PC-9 (cell line): ENCODE measurements at regions not wholly inside any gene's neighbourhood (a gene's known extent, or its start where the extent isn't known, plus 50 kb on each side); places are given as distances from the start of the nearest gene placed in this dataset.

Experiments
- BruUV-seq: library from RNA; stranded (reverse); fragments of 400-500 nt; replicated peaks from 2 replicates; lab custom pipeline; 2021; lab: Mats Ljungman, UMichigan
- CTCF ChIA-PET: fragments of 300-600 bp; sonication (Branson Sonifier 250); formaldehyde crosslinking; loops from one replicate; lab custom pipeline; 2022; ENCODE audit warnings: antibody characterized with exemption; lab: Charles Lee
- POLR2A ChIA-PET: fragments of 300-600 bp; sonication (Branson Sonifier 250); formaldehyde crosslinking; loops from one replicate; lab custom pipeline; 2022; ENCODE audit warnings: antibody characterized with exemption; ENCODE audit not compliant: unreplicated experiment; lab: Charles Lee
- DNase-seq, 2 experiments: peaks; one replicate each; pipeline versions ENCODE4 v3.0.0 to v3.0.0-alpha.2; 2015 to 2022; ENCODE audit warnings: mixed read lengths in 1 of 2
- H2AFZ ChIP-seq: fragments of 200-600 bp; sonication (generic); 2 replicates; pipeline ENCODE4 v1.8.1; 2017; ENCODE audit warnings: antibody characterized with exemption
- H3F3A ChIP-seq: fragments of 200-600 bp; sonication (generic); 2 replicates; pipeline ENCODE4 v1.8.1; 2017; ENCODE audit warnings: antibody characterized with exemption, mild to moderate bottlenecking, low read depth; ENCODE audit not compliant: insufficient read depth
- H3K27ac ChIP-seq: fragments of 200-600 bp; sonication (generic); 2 replicates; pipeline ENCODE4 v1.6.1; 2016; ENCODE audit warnings: mixed run types
- H3K27me3 ChIP-seq: fragments of 200-600 bp; sonication (generic); 2 replicates; pipeline ENCODE4 v1.6.1; 2016; ENCODE audit warnings: low read depth, mixed run types; ENCODE audit not compliant: insufficient read depth
- H3K36me3 ChIP-seq: fragments of 200-600 bp; sonication (generic); 2 replicates; pipeline ENCODE4 v1.6.1; 2016; ENCODE audit warnings: low read depth, mixed run types
- H3K4me1 ChIP-seq: fragments of 200-600 bp; sonication (generic); replicated peaks from 2 replicates; pipeline ENCODE4 v1.6.1; 2016; ENCODE audit warnings: mixed run types; ENCODE audit not compliant: insufficient read depth
- H3K4me2 ChIP-seq: fragments of 200-600 bp; sonication (generic); 2 replicates; pipeline ENCODE4 v1.6.1; 2017; ENCODE audit warnings: mixed run types
- H3K4me3 ChIP-seq: fragments of 200-600 bp; sonication (generic); 2 replicates; pipeline ENCODE4 v1.6.1; 2016; ENCODE audit warnings: mixed run types
- H3K79me2 ChIP-seq: fragments of 200-600 bp; sonication (generic); 2 replicates; pipeline ENCODE4 v1.6.1; 2017; ENCODE audit warnings: low read depth, mixed run types
- H3K9me2 ChIP-seq: fragments of 200-600 bp; sonication (generic); 2 replicates; pipeline ENCODE4 v1.8.1; 2017; ENCODE audit warnings: mild to moderate bottlenecking; ENCODE audit not compliant: insufficient read depth
- H3K9me3 ChIP-seq: fragments of 200-600 bp; sonication (generic); 2 replicates; pipeline ENCODE4 v1.8.1; 2016; ENCODE audit warnings: low read depth; ENCODE audit not compliant: insufficient read depth
- H4K20me1 ChIP-seq: fragments of 200-600 bp; sonication (generic); 2 replicates; pipeline ENCODE4 v1.8.1; 2017; ENCODE audit not compliant: insufficient read depth
- CTCF ChIP-seq: fragments of 200-600 bp; sonication (generic); conservative IDR thresholded peaks from 2 replicates; pipeline ENCODE4 v1.6.1; 2017; ENCODE audit warnings: mixed run types, antibody characterized with exemption, mild to moderate bottlenecking, moderate library complexity
- EZH2 ChIP-seq: fragments of 200-600 bp; sonication (generic); IDR thresholded peaks from 2 replicates; pipeline ENCODE4 v1.8.0; 2017; ENCODE audit warnings: antibody characterized with exemption, low read depth
- intact Hi-C: fragments of 100-400 bp; cut with micrococcal nuclease; formaldehyde crosslinking; loops from one replicate; pipeline ENCODE4 v1.10.0; 2022; ENCODE audit not compliant: unreplicated experiment

- TF ChIP-seq CTCF, result no peak
- no peak for TF ChIP-seq EZH2
Observed at GRCh38 chr6:867378-867777, 174.4 kb upstream of the EXOC2 start.

GRCh38 chr6:866316-866715 lies 173.4 kb upstream of the EXOC2 start:
- Histone ChIP-seq H3K4me3 (no peak overlapping the region), H3K9me2 (no peaks in the 10 kb centered on the region), H3K27ac (no peak overlapping the region), H3K9me3 (no peaks in the 10 kb centered on the region), H2AFZ (no peak overlapping the region), H3K4me2 (no peak overlapping the region), H3K27me3 (no peaks in the 10 kb centered on the region), H3K4me1 (no peaks in the 10 kb centered on the region), H4K20me1 (no peaks in the 10 kb centered on the region), H3F3A (no peaks in the 10 kb centered on the region), H3K36me3 (no peaks in the 10 kb centered on the region), H3K79me2 (no peaks in the 10 kb centered on the region)
- intact Hi-C loops, result no loop called here
- no peak for DNase-seq
- TF ChIP-seq EZH2, result no peak
- TF ChIP-seq CTCF, result no peak
- ChIA-PET POLR2A (no interaction called here), CTCF (no interaction called here)
- no TSS peak for BruUV-seq

More at GRCh38 chr6:867378-867777, 174.4 kb upstream of the EXOC2 start:
- POLR2A ChIA-PET, result no interaction called here
- no peaks in the 10 kb centered on the region for H3K36me3 ChIP-seq
- H3K9me3 ChIP-seq, result no peaks in the 10 kb centered on the region
- H3K4me1 ChIP-seq, result no peaks in the 10 kb centered on the region
- H3K27me3 ChIP-seq, result no peaks in the 10 kb centered on the region
- no peaks in the 10 kb centered on the region for H3K9me2 ChIP-seq
- intact Hi-C loops, result no loop called here
- CTCF ChIA-PET, result no interaction called here
- H3K79me2 ChIP-seq, result no peaks in the 10 kb centered on the region
- no peaks in the 10 kb centered on the region for H3F3A ChIP-seq
- no peak overlapping the region for H2AFZ ChIP-seq
- BruUV-seq, result no TSS peak
- no peaks in the 10 kb centered on the region for H4K20me1 ChIP-seq
- no peak overlapping the region for H3K4me3 ChIP-seq
- no peak overlapping the region for H3K27ac ChIP-seq
- no peak overlapping the region for H3K4me2 ChIP-seq
- no peak for DNase-seq

- no peak for DNase-seq
- H3K27ac ChIP-seq, result no peak overlapping the region
- H3K9me3 ChIP-seq, result no peaks in the 10 kb centered on the region
- POLR2A ChIA-PET, result no interaction called here
- H3K4me3 ChIP-seq, result no peak overlapping the region
- no peaks in the 10 kb centered on the region for H3K9me2 ChIP-seq
- no peak for TF ChIP-seq EZH2
- no peak for TF ChIP-seq CTCF
- no peaks in the 10 kb centered on the region for H3K36me3 ChIP-seq
- H3K27me3 ChIP-seq, result no peaks in the 10 kb centered on the region
- H2AFZ ChIP-seq, result no peak overlapping the region
- no peaks in the 10 kb centered on the region for H3K79me2 ChIP-seq
- H3K4me1 ChIP-seq, result no peaks in the 10 kb centered on the region
- no TSS peak for BruUV-seq
- H3F3A ChIP-seq, result no peaks in the 10 kb centered on the region
- no peak overlapping the region for H3K4me2 ChIP-seq
- CTCF ChIA-PET, result no interaction called here
- H4K20me1 ChIP-seq, result no peaks in the 10 kb centered on the region
- intact Hi-C loops, result no loop called here
Observed at GRCh38 chr6:865846-866245, 172.9 kb upstream of the EXOC2 start.
